ENCODE measurements at regions not wholly inside any gene's neighbourhood (a gene's known extent, or its start where the extent isn't known, plus 50 kb on each side); places are given as distances from the start of the nearest gene placed in this dataset.
"Not testable (repeated sequence)": the region's sequence is repeated elsewhere in the genome, so short reads cannot be mapped to it uniquely, and the experiment has no call there.

DNA sequence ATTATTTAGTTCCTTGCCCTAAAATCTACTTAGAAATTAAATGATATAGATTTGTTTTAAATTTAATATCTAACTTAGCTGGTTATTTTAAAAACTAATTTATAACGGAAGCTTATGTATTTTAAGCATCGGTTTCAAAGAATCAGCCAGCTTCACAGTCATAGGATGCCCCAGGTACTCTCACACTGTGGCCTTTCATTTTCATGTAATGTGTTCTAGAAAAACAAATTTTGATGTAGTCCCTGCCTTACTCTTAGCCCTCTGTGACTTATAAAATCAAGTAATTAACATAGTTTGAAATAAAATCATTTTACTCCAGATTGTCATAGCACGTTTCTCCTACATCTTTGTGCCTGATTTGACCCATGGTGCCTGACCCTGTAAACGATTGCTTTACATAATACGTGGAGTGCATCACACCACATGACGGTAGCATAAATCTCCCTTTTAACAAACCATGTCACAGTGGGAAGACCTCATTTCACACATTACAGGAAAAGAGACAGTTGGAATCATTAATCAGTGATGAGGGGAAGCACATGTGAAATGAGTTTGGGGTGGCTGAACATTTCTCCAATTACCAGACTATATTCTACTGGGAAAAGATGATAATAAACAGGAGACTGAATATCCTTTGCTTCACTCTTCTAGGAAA is 731.5 kb upstream of the CDH9 start:
- intact Hi-C loops (cut with micrococcal nuclease): no loop called here

DNA sequence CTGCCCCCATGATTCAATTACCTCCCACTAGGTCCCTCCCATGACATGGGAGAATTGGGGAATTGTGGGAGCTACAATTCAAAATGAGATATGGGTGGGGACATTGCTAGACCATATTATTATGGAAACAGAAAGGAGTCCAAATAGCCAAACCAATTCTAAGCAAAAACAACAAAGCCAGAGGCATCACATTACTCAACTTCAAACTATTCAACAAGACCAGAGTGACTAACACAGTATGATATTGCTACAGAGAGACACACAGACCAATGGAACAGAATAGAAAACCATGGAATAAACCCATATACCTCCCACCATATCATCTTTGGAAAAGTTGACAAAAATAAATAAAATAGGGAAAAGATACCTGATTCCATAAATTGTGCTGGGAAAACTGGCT is 710.5 kb upstream of the CDH9 start:
- intact Hi-C loops (cut with micrococcal nuclease): no loop called here

DNA sequence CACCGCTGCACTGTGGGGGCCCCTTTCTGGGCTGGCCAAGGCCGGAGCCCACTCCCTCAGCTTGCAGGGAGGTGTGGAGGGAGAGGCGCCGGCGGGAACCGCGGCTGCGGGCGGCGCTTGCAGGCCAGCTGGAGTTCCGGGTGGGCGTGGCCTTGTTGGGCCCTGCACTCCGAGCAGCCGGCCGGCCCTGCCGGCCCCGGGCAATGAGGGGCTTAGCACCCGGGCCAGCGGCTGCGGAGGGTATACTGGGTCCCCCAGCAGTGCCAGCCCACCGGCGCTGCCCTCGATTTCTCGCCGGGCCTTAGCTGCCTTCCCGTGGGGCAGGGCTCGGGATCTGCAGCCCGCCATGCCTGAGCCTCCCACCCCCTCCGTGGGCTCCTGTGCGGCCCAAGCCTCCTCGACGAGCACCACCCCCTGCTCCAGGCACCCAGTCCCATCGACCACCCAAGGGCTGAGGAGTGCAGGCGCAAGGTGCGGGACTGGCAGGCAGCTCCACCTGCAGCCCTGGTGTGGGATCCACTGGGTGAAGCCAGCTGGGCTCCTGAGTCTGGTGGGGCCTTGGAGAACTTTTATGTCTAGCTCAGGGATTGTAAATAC is 705.1 kb upstream of the CDH9 start:
- intact Hi-C loops (cut with micrococcal nuclease): not testable (repeated sequence)

DNA sequence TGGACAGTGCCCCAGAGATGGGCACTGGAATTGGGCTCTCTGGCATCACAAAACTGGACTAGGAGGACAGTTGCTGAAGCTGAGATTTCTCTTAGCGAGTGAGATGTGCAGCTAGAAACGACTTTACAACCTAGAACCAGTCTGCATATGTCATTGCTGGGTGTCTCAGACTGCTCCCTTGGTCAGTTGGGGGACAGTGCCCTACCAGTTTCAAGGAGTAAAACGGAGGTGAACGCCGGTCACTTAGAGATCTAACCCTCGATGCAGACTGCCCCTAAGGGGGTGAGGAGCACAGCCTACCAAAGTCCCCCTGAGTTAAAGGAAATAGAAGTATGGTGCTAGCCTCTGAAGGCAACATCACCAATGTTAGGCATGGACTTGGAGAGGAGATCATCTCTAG is 704.4 kb upstream of the CDH9 start:
- intact Hi-C loops (cut with micrococcal nuclease): no loop called here

GRCh38 chr5:27734838-27735237 is 696.5 kb upstream of the CDH9 start:
- intact Hi-C loops (cut with micrococcal nuclease): no loop called here

- intact Hi-C loops (cut with micrococcal nuclease): no loop called here
Measured at GRCh38 chr5:27733237-27733636, 694.9 kb upstream of the CDH9 start.

DNA sequence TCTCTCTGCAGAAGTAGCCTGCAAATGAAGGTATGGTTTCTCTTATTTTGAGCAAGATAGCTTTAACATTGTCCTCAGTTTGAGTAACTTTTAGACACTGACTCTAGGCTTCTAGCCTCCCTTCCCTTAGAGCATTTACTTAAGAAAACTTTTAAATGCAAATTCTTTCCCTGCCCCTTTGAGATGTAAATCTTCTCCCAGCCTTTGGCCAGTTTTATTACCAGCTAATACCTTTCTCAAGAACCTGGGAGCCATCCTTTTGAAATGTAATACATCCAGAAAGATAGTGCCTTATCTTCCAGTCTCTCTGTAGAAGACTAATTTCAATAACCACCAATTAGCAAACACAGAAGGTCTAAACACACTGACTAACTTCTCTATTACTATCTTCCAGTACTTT is 688.9 kb upstream of the CDH9 start:
- intact Hi-C loops (cut with micrococcal nuclease): no loop called here

- intact Hi-C loops (cut with micrococcal nuclease): no loop called here
Measured at GRCh38 chr5:27722337-27722736, 684.0 kb upstream of the CDH9 start.

GRCh38 chr5:27708534-27708933 is 670.1 kb upstream of the CDH9 start:
- intact Hi-C loops (cut with micrococcal nuclease): no loop called here

DNA sequence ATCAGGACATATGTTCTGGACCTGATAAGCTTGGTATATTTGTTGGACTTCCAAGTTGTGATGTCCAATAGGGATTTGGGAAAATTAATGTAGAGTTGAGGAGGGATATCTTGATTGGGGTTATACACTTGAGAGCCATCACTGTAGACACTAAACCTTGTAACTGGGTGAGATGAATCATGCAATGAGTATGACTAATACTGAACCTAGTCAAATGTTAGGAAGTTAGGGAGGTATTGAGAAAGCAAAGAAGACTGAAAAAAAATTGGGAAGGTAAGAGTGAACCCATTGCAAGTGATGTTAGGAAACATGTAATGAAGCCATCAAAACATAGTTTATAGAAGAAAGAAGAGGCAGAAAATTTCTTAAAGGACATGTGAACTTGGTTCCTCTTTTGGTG is 668.4 kb upstream of the CDH9 start:
- intact Hi-C loops (cut with micrococcal nuclease): no loop called here

- intact Hi-C loops (cut with micrococcal nuclease): no loop called here
Measured at GRCh38 chr5:27705661-27706060, 667.3 kb upstream of the CDH9 start.

DNA sequence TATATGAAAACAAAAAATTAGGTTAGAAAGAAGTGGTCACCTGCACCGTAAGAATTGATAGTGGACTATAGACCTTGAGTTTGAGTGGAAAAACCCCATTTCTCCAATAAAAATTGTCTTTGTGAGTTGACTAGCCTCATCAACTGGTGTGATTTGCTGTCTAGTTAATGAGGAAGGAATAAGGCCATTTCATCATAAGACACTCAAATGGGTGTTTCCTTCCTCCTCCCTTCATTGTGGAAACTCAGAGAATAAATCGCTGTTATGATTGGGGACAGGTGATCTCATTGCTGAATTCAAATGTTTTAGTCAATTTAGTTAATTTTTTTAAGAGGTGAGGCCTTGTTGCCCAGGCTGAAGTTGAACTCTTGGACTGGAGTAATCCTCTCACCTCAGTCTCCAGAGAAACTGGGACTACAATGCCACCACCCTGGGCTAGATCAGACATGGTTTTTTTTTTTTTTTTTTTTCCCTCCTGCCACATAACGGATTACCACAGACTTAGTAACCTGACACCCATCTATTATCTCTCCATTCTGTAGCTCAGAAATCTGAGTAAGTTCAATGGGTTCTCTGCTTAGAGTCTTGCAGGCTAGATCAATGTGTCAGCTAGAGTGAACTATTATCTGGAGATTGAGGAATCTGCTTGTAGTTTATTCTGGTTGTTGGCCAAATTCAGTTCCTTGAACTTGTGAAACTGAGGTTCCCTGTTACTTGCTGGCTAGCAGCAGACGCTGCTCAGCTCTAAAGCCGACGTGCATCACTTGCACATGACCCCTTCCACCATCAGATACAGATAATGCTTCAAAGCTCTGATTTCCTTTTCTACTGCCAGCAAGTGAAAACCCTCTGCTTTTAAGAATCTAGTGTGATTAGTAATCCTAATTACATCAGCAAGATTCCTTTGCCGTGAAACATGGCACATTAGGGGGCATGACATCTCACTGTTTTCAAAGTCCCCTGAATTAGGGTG is 663.8 kb upstream of the CDH9 start:
- intact Hi-C loops (cut with micrococcal nuclease): no loop called here

DNA sequence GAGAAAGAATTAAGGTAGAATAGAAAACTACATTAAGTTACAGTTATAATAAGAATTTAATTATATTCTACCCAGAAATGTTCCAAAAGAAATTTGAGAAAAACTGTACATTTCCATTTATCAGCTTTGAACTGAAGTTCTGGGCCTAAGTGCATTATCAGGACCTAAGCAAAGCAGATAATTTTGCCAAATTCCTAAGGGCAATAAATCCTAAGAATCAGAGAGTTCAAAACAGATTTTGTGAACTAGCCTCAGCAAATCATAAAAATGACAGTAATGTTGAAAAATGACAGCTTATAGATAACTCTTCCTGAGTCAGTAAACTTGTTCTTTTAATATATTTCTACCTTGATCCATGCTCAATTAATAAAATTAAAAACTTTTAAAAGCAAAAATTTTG is 662.1 kb upstream of the CDH9 start:
- intact Hi-C loops (cut with micrococcal nuclease): no loop called here

DNA sequence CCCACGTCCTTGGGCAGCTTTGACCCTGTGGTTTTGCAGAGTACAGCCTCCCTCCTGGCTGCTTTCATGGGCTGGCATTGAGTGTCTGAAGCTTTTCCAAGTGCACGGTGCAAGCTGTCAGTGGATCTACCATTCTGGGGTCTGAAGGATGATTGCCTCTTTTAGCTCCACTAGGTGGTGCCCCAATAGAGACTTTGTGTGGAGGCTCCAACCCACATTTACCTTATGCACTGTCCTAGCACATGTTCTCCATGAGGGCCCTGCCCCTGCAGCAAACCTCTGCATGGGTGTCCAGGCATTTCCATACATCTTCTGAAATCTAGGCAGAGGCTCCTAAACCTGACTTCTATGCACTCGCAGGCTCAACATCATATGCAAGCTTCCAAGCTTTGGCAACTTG is 644.2 kb upstream of the CDH9 start:
- intact Hi-C loops (cut with micrococcal nuclease): no loop called here

GRCh38 chr5:27652505-27652904 is 614.1 kb upstream of the CDH9 start:
- intact Hi-C loops (cut with micrococcal nuclease): no loop called here

- intact Hi-C loops (cut with micrococcal nuclease): no loop called here
Measured at GRCh38 chr5:27639005-27639612, 600.7 kb upstream of the CDH9 start.

- intact Hi-C loops (cut with micrococcal nuclease): no loop called here
Measured at GRCh38 chr5:27619982-27620381, 581.6 kb upstream of the CDH9 start.

- intact Hi-C loops (cut with micrococcal nuclease): no loop called here
Measured at GRCh38 chr5:27612161-27612560, 573.8 kb upstream of the CDH9 start.

GRCh38 chr5:27608992-27609391 is 570.6 kb upstream of the CDH9 start:
- intact Hi-C loops (cut with micrococcal nuclease): no loop called here

GRCh38 chr5:27598576-27598975 is 560.2 kb upstream of the CDH9 start:
- intact Hi-C loops (cut with micrococcal nuclease): no loop called here

GRCh38 chr5:27594141-27594540 is 555.8 kb upstream of the CDH9 start:
- intact Hi-C loops (cut with micrococcal nuclease): no loop called here

DNA sequence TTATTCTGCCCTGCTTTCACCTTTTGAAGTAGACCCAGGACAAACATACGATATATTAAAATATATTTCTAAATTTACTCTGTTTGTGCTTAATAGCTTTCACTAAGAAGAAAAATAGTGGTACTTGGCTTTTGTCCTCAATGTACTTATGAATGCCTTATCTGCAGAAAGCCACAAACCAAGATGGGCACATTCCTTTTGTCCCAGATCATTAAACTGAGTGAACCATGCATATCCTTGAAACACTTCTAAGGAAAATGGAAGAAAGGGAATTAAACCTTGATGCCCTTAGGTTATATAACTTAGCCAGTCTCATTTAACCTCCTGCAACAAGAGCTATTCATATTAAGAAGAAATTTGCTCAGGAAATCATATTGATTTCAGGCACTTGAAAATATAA is 553.8 kb upstream of the CDH9 start:
- intact Hi-C loops (cut with micrococcal nuclease): no loop called here

All from T-helper 1 cell treated with Interleukin-12 subunit alpha and Interleukin-12 subunit beta and Interleukin-4 antibody, amounts not matched to agents 30 ng/mL and 1 ng/mL, for 36 hours (primary cell).